ENCODE measurements at regions not wholly inside any gene's neighbourhood (a gene's known extent, or its start where the extent isn't known, plus 50 kb on each side); places are given as distances from the start of the nearest gene placed in this dataset.
A peak's percentile ranks its signal among the peaks of the same experiment; 100 is the strongest.

DNA sequence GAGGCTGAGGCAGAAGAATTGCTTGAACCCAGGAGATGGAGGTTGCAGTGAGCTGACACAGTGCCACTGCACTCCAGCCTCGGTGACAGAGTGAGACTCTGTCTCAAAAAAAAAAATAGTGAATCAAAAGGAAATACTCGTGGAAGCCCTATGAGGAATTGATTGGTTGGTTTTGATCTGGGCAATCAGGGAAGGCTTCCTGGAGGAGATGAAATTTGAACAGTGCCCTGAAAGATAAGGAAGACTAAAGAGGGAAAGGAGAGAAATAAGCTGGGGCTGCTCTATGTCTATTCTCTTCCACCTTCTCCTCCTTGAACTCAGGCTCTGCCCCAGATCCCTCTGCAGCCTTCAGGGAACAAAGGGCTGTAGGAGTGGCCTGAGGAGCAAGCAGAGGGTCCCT is 54.1 kb downstream of the IRF2BPL start:
- DNase-seq, result no peak
- intact Hi-C loops (cut with DNase I), result no loop called here

DNA sequence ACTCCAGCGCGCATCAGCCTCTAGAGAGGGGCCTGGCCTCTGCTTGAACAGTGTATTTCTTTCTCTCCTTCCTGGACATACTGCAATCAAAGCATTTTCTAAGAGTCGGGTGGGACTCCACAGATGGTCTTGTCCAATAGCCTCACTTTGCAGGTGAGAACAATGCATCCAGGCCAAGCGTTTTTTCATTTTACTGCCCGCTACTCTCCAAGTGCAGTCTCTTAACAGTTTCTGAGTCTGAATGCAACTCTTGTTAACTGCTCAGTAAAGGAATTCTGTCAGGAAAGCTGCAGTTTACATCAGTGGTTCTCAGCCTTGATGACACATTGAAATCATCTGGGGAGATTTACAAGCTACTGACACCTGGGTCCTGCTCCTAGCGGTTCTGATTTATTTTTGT is 57.0 kb downstream of the IRF2BPL start:
- no peak for DNase-seq
- intact Hi-C loops (cut with DNase I), result no loop called here

DNA sequence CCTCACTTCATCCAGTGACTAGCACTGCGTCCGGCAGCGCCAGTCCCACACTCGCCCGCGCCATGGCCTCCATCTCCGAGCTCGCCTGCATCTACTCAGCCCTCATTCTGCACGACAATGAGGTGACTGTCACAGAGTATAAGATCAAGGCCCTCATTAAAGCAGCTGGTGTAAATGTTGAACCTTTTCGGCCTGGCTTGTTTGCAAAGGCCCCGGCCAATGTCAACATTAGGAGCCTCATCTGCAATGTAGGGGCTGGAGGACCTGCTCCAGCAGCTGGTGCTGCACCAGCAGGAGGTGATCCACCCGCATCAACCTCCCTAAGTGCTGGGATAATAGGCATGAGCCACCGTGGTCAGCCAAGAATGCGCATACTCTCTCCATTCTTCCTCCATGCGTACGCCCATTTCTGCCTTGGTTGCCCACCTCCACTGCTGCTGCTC is 59.9 kb downstream of the IRF2BPL start:
- DNase-seq, result no peak
- intact Hi-C loops (cut with DNase I), result no loop called here

DNA sequence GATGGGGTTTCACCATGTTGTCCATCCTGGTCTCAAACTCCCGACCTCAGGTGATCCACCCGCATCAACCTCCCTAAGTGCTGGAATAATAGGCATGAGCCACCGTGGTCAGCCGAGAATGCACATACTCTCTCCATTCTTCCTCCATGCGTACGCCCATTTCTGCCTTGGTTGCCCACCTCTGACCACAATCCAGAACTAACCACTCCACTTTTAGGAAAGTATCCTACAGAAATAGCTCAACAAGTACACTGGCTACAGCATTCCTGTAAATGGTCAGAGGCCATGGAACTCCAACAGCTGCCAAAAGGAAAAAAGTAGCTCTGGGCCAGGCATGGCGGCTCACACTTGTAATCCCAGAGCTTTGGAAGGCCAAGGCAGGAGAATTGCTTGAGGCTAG is 60.7 kb downstream of the IRF2BPL start:
- no peak for DNase-seq
- intact Hi-C loops (cut with DNase I), result no loop called here

DNA sequence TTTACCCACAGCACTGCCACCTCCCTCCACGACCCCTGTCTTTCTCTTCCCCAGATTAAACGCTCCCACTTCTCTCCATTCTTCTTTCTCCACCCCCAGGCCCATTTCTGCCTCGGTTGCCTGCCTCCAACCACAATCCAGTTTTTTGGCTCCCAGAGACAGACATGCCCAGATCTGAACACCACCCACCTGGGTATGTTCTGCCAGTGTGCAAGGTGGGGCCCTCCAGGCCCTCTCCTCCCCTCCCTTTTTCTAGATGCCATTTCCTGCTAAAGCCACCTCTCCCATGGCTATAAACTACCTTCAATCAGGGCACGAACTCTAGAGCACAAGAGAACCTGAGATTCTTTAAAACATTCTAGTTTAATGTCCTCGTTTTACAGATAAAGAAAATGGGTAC is 63.3 kb downstream of the IRF2BPL start:
- intact Hi-C loops (cut with DNase I), result no loop called here
- no peak for DNase-seq

DNA sequence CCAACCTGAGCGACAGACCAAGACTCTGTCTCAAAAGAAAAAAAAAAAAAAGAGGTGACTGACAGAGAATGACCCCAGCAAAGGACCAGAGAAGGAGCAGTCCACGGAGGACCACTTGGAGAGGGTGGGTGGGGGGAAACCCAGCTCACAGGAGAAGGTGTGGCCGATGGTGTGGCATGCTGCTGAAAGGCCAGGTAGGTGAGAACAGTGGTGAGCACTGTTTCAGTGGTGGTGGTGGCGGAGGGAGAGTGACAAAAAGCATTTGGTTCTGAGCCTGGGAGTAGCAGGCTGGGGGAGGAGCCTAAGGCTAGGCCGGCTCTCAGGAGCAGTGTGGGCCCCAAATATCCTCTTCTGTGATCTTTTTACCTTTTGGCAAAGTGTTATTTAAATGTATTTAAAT is 63.8 kb downstream of the IRF2BPL start:
- intact Hi-C loops (cut with DNase I), result no loop called here

DNA sequence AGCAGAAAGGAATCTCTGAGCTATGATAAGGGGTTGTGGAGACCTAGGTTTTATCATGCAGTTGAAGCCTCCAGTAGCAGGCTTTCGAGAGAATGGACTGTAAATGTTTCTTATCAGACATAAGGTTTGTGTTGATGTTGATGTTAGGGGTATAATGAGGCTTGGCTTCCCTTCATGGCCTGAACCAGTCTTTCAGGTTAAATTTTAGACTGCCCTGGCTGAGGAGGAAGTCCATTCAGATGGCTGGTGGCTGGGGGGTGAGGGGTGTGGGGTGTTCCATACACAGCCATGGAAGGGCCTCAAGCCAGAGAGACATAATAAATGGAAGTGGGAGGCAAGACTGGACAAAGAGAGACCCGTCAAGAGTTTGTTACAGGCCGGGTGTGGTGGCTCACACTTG is 65.1 kb downstream of the IRF2BPL start:
- intact Hi-C loops (cut with DNase I), result no loop called here

More for the DNA sequence above, 63.8 kb downstream of the IRF2BPL start:
- DNase-seq, result no peak

DNA sequence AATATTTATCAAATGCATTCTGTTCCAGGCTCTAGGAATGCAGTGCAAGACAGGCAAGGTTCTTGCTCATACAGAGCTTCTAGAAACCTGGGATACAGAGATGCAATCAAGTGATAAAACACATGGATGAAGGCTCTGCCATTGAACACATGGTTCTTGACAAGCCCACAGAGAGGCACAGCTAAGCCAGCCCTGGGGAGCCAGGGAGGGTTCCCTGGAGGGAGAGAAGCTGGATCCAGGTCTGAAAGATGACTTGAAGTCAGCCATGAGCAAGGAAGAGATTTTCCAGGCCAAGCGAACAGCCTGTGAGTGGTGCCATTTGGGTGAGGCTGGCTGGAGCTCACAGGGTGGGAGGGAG is 66.2 kb downstream of the IRF2BPL start:
- DNase-seq, result no peak
- intact Hi-C loops (cut with DNase I), result no loop called here

More for the DNA sequence above, 65.1 kb downstream of the IRF2BPL start:
- DNase-seq, result no peak

DNA sequence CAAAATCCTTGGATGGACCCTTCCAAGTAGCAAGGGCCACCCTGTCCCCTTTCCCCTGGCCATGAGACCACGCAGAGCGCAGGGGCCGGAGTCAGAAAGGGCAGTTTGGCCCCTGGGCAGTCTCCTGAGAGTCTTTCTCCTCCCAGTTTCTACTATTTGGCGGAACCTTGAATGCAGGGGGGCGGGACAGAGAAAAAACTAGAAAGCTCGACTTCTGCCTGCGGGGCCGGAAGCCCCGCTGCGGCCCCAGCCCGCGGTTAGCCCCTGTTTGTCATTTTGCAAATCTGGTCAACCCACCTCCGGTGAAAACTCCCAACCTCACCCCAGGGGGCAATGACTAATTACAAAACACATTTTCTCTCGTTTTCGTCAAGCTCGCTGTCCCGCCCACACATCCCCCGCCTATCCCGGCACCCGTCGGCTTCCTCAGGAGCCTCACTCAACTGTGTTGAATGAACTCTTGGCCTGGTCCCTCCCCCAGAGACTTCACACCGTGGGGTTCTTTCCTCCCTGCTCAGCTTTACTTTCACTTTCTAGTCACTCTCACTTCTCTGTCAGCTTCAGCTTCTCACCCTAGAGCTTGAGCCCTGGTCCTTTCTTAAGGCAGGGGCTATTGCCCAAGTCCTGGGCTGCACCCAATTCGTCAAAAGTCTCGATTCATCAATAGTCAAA is 66.7 kb downstream of the IRF2BPL start:
- intact Hi-C loops (cut with DNase I), result no loop called here
- DNase-seq, result peak in 9 of 10 donors; percentile 32 to 88 (median 50)

DNA sequence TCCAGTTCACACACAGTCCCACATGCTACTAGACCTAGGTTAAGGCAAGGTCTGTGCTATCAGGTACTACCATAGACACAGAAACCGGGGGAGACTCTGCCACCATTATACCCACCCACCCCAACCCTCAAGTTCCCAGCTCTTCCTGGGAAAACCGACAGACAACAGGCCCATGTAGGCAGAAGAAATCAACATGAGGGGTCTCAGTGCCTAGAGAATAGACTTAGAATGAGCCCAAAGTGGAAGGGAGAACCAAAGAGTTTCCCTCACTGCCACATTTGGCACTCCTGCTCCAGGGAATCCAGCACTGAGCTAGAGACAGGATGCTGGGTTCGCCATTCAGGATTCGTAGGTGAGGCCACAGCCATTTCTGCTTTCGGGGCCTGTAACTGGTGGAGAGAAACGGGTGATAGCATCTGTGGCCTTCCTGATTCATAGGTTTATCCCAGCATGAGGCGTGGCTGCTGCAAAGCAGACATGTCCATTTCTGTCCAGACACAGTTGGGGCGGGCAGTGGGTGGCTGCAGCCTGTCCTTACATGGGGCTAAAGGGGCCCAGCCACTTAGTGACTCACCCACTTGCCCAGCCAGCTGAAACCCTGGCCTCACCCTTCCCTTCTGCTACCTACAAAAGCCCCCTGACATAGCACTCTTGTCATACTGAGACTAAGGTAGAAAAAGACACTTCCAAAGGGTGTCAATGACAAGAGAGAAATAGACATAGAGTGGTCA is 69.4 kb downstream of the IRF2BPL start:
- intact Hi-C loops (cut with DNase I), result no loop called here
- DNase-seq, result no peak

DNA sequence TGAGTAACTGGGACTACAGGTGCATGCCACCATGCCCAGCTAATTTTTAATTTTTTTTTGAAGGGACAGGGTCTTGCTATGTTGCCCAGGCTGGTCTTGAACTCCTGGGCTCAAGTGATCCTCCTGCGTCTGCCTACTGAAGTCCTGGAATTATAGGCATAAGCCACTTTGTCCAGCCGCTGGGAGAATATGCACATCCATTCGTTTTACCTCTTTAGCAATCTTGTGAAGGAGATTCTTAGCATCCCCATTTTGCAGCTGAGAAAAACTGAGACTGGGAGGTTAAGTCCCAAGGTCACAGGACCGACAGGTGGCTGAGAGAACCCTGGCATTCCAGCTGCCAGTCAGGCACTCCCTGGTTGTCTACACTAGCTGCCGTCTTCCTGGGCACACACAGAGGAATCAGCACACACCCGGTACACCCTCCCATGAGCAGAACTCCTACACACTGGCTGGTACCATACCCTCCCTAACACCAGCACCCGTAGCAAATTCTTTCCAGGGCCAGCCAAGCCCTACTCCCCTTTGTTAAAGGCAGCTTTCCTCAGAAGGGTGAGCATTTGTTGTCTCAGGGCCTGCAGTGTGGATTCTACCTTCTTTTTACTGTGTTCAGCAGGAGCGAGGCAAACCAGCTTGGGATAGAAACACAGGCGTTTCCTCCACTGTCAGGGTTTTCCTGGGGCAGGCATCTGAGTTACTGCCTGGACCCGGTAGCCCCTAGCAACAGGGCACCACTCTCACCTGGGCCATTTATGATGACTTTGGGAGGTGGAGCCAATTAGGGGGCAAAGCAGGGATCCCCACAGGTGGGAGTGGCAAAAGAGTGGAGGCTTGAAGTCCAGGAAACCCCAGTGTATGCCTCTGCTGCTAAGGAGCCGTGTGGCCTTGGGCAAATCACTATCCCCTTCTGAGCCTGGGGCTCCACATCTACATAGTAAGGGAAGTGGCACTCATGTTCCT is 70.2 kb downstream of the IRF2BPL start:
- intact Hi-C loops (cut with DNase I), result no loop called here
- no peak for DNase-seq

DNA sequence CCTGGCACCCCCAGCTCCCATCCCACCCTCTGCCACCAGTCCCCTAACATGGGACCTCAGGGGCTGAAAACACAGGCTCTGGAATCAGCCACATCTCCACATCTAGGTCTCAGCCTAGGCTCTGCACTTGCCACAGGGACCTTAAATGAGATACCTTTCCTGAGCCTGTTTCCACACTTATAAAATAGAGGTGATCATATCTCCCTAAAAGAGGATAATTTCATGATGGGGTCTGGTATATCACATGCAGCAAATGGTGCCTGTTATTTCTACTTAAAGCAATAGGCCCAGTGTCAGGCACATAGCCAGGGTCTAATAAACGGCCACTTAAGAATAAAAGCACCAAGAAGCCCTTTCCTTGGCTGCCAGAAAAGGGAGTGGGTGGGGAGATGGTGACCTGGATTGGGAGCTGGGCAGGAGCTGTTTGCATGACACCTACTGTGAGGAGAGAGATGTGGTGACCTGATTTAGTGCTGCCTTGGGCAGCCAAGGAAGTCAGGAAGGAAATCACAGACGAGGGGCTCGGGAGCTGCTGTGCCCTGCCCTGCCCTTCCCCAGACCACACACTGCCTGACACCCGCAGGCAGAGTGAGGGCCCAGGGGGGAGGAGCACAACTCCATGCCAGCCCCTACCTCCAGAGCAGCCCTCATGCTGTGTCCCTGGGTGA is 71.2 kb downstream of the IRF2BPL start:
- no peak for DNase-seq
- intact Hi-C loops (cut with DNase I), result loop anchor here (2.0 kb wide), 1 partner anchor 69 kb away; no protein-coding TSS in a partner anchor

DNA sequence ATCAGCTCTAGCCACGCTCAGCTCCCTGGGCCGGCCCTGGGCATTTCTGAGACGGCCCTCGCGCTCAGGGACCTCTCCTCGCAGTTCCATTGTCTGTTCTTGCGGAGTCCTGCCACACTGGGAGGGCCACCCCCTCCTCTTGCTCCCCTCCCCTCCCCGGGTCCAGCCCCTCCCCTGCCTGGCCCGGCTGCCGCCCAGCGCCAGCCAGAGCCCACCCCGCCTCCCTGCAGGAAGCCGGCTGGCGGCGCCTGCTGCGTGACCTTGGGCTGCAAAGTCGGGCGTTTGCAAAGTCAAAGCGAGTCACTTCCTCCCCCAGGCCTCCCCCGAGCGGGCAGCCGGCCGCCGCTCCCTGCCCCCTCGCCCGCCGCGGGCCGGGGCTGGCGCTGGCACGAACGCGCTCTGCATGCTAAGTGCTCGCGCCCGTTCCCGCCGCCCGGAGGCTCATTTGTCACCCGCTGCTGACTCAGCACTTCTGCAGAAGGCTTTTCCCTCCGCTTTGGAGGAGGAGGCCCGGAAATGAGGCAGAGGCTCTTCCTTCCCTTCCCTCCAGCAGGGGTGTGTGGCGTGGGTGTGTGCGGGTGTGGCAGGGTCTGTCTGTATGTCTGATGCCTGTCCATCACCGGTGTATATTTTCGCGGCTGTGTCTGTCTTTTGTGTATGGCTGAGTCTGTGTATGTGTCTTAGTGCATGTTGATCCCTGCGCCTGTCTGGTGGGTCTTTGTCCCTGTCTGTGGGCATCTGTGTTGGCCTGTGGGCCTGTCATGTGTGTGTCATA is 72.0 kb downstream of the IRF2BPL start:
- DNase-seq, result peak; percentile 86 to 98 (median 91)
- intact Hi-C loops (cut with DNase I), result loop anchor here (2.0 kb wide), 1 partner anchor 70 kb away; no protein-coding TSS in a partner anchor

DNA sequence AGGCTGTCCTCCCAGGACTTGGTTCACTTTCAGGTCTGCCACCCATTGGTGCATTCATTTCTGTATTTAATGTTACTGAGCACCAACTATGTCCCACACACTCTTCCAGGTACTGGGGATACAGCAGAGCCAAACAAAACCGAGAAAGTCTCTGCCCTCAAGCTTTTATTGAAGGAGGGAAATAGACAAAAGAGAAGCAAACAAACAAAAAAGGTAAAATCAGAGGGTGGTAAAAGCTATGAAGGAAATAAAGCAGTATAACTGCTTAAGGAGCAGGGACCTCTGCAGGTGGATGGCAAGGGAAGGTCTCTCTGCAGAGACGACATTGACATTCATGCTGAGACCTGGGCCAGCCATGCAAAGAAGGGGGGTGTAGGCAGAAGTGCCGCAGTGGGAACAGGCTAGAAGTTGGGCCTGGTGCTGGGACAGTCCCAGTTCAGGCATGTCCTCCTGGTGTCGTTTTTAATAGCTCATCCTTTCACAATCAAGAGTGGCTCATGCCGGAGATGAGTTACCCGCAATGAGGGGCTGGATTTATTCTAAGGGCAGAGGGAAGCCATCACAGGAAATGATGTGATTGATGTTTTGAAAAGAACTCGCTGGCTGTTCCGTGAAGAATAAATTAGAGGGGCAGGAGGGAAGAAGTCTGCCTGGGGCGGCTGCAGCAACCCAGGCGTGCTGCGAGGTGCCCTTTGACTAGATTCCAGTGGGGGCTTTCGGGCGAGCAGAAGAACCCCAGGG is 72.8 kb downstream of the IRF2BPL start:
- intact Hi-C loops (cut with DNase I), result loop anchor here (2.0 kb wide), 1 partner anchor 71 kb away; no protein-coding TSS in a partner anchor
- DNase-seq, result no peak

DNA sequence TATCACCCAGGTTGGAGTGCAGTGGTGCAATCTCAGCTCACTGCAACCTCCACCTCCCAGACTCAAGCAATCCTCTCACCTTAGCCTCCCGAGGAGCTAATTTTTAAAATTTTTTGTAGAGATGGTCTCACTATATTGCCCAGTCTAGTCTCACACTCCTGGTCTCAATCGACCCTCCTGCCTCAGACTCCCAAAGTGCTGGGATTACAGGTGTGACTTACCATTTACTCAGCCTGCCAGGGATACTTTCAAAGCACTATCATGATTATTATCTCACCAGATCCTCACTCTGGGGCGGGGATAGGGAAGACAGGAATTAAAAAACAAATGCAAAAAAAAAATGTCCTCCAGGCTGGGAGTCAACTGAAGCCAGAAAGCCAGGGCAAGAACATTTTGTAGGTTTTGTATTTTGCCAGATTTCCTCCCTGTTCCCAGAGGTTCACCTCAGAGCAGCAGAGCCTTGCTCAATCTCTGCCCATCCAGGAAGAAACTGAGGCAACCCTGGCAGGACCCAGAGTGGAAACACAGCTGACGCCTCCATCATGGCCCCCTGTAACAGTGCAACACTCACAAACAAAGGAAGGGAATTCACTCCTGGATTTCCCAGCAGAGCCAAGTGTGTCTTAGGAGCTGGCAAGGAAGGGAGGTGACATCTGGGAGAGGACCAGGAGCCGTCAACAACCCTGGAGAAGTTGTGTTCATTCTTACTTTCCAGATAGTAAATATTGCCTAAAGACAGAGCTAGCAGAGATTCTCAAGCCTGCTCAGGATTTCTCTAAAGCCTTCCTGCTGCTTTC is 73.9 kb downstream of the IRF2BPL start:
- DNase-seq, result no peak
- intact Hi-C loops (cut with DNase I), result no loop called here

DNA sequence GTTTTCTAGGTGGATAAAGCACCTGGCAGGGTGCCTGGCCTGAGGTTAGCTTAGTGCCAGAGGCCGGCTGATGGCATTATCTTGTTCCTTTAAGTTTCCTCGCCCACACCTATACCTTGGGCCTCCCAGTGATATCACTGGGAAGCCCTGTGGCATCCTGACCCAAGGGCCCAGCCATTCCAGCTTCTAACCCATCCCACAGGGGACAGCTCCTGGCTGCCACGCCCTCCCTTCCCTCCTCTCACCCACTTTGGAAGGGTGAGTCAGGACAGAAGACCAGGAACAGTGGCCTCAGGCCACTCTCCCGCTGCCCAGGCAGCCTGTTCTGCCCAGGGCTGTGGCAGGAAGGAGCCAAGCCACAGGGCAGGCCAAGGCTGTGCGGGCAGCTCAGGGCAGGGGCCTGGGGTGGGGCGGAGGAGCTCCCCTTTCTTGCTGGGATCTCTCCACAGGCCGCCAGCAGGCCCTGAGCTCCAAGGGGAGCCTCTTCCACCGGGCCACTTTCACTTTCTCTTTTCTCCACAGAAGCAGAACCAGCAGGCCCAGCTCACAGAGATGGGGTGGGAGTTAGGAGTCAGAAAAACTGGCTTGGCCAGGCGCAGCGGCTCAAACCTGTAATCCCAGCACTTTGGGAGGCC is 75.1 kb downstream of the IRF2BPL start:
- peak in 3 of 10 donors; percentile 20 to 83 (median 40) for DNase-seq
- intact Hi-C loops (cut with DNase I), result no loop called here

DNA sequence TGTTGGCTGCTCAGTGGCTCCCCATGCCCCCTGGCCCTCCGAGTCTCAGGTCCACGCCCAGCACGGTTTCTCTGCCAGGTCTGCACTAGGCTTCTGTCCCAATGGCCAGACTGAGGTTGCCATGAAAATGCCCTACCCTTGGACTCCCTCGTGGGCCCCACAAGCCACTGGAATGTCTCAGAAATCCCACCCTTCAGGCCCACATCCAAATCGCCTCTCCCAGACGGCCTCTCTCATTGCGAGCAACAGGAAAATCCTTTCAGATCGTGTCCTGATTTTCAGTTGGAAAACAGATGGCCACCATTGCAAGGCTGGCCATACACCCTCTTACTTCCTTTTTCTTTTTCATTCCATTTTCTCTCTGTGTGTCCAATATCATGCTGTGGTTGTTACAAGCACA is 77.3 kb downstream of the IRF2BPL start:
- DNase-seq, result no peak
- intact Hi-C loops (cut with DNase I), result no loop called here

Measured in posterior cingulate gyrus (tissue), 11 donors.